ENCODE measurements at regions not wholly inside any gene's neighbourhood (a gene's known extent, or its start where the extent isn't known, plus 50 kb on each side); places are given as distances from the start of the nearest gene placed in this dataset.

- H3K9ac ChIP-seq (ENCODE audit: insufficient read depth, low read length), result no peak overlapping the region
- no peak overlapping the region for H2AFZ ChIP-seq (ENCODE audit: low read length)
- H4K20me1 ChIP-seq (ENCODE audit: control insufficient read depth, extremely low read depth, insufficient read depth, low read length), result no peaks in the 10 kb centered on the region
- no peak overlapping the region for H3K4me3 ChIP-seq (replicated peaks in 1 of 4; ENCODE audit: control extremely low read depth in 1 of 4, insufficient read depth in 1 of 4, low read depth in 3 of 4, low read length in 4 of 4)
- no peaks in the 10 kb centered on the region for H3K27me3 ChIP-seq (ENCODE audit: control insufficient read depth, insufficient read depth, low read length)
- H3K9me3 ChIP-seq (ENCODE audit: control insufficient read depth, insufficient read depth, low read depth, low read length), result no peaks in the 10 kb centered on the region
- TF ChIP-seq EZH2 (IDR thresholded peaks at IDR 0.05; ENCODE audit: low read length, missing control alignments) (no peak), CTCF (conservative IDR thresholded peaks at IDR 0.05 in 1 of 2, IDR thresholded peaks at IDR 0.05 in 1 of 2; ENCODE audit: low read depth in 1 of 2, low read length in 2 of 2) (no peak)
- no peak overlapping the region for H3K4me2 ChIP-seq (ENCODE audit: extremely low read depth, insufficient read depth, low read length)
- no peaks in the 10 kb centered on the region for H3K36me3 ChIP-seq (ENCODE audit: control insufficient read depth, insufficient read depth, low read length)
- DNase-seq (ENCODE audit: low read depth in 2 of 2), result no peak
- H3K79me2 ChIP-seq (ENCODE audit: control insufficient read depth, insufficient read depth, low read length), result no peaks in the 10 kb centered on the region
- H3K27ac ChIP-seq (ENCODE audit: insufficient read depth, low read length), result no peak overlapping the region
- H3K4me1 ChIP-seq (ENCODE audit: control insufficient read depth, extremely low read depth, insufficient read depth, low read length), result no peaks in the 10 kb centered on the region
These were observed 203.5 kb upstream of the UBL3 start for GRCh38 chr13:30053939-30054338.

GRCh38 chr13:30052120-30052519 is 201.7 kb upstream of the UBL3 start:
- DNase-seq (ENCODE audit: low read depth in 2 of 2), result no peak
- no peaks in the 10 kb centered on the region for H3K79me2 ChIP-seq (ENCODE audit: control insufficient read depth, insufficient read depth, low read length)
- H3K27ac ChIP-seq (ENCODE audit: insufficient read depth, low read length), result no peak overlapping the region
- H3K4me2 ChIP-seq (ENCODE audit: extremely low read depth, insufficient read depth, low read length), result no peak overlapping the region
- no peak overlapping the region for H3K9ac ChIP-seq (ENCODE audit: insufficient read depth, low read length)
- H3K27me3 ChIP-seq (ENCODE audit: control insufficient read depth, insufficient read depth, low read length), result no peaks in the 10 kb centered on the region
- no peak overlapping the region for H3K4me3 ChIP-seq (replicated peaks in 1 of 4; ENCODE audit: control extremely low read depth in 1 of 4, insufficient read depth in 1 of 4, low read depth in 3 of 4, low read length in 4 of 4)
- no peaks in the 10 kb centered on the region for H3K4me1 ChIP-seq (ENCODE audit: control insufficient read depth, extremely low read depth, insufficient read depth, low read length)
- TF ChIP-seq CTCF (conservative IDR thresholded peaks at IDR 0.05 in 1 of 2, IDR thresholded peaks at IDR 0.05 in 1 of 2; ENCODE audit: low read depth in 1 of 2, low read length in 2 of 2) (no peak), EZH2 (IDR thresholded peaks at IDR 0.05; ENCODE audit: low read length, missing control alignments) (no peak)
- H3K9me3 ChIP-seq (ENCODE audit: control insufficient read depth, insufficient read depth, low read depth, low read length), result no peaks in the 10 kb centered on the region
- H4K20me1 ChIP-seq (ENCODE audit: control insufficient read depth, extremely low read depth, insufficient read depth, low read length), result no peaks in the 10 kb centered on the region
- no peaks in the 10 kb centered on the region for H3K36me3 ChIP-seq (ENCODE audit: control insufficient read depth, insufficient read depth, low read length)
- no peak overlapping the region for H2AFZ ChIP-seq (ENCODE audit: low read length)

GRCh38 chr13:30051531-30052060 is 201.2 kb upstream of the UBL3 start:
- H3K9ac ChIP-seq (ENCODE audit: insufficient read depth, low read length), result no peak overlapping the region
- H3K4me2 ChIP-seq (ENCODE audit: extremely low read depth, insufficient read depth, low read length), result no peak overlapping the region
- H3K4me3 ChIP-seq (replicated peaks in 1 of 4; ENCODE audit: control extremely low read depth in 1 of 4, insufficient read depth in 1 of 4, low read depth in 3 of 4, low read length in 4 of 4), result no peak overlapping the region
- H3K27me3 ChIP-seq (ENCODE audit: control insufficient read depth, insufficient read depth, low read length), result no peaks in the 10 kb centered on the region
- DNase-seq (ENCODE audit: low read depth in 2 of 2), result peak in 1 of 2 donors; percentile 20
- no peak overlapping the region for H2AFZ ChIP-seq (ENCODE audit: low read length)
- no peaks in the 10 kb centered on the region for H3K9me3 ChIP-seq (ENCODE audit: control insufficient read depth, insufficient read depth, low read depth, low read length)
- H4K20me1 ChIP-seq (ENCODE audit: control insufficient read depth, extremely low read depth, insufficient read depth, low read length), result no peaks in the 10 kb centered on the region
- no peaks in the 10 kb centered on the region for H3K79me2 ChIP-seq (ENCODE audit: control insufficient read depth, insufficient read depth, low read length)
- no peaks in the 10 kb centered on the region for H3K36me3 ChIP-seq (ENCODE audit: control insufficient read depth, insufficient read depth, low read length)
- no peaks in the 10 kb centered on the region for H3K4me1 ChIP-seq (ENCODE audit: control insufficient read depth, extremely low read depth, insufficient read depth, low read length)
- no peak overlapping the region for H3K27ac ChIP-seq (ENCODE audit: insufficient read depth, low read length)
- TF ChIP-seq CTCF (conservative IDR thresholded peaks at IDR 0.05 in 1 of 2, IDR thresholded peaks at IDR 0.05 in 1 of 2; ENCODE audit: low read depth in 1 of 2, low read length in 2 of 2), result no peak
- no peak for TF ChIP-seq EZH2 (IDR thresholded peaks at IDR 0.05; ENCODE audit: low read length, missing control alignments)

Measured in fibroblast of lung (primary cell).